Ascending aorta (tissue), 2 donors: ENCODE measurements at regions not wholly inside any gene's neighbourhood (a gene's known extent, or its start where the extent isn't known, plus 50 kb on each side); places are given as distances from the start of the nearest gene placed in this dataset.

ENCODE experiments used
- DNase-seq, 2 donors: peaks; one replicate each; pipeline ENCODE4 v3.0.0-alpha.2; 2019; ENCODE audit warnings: low spot score in 2 of 2
- H3K27ac ChIP-seq, 2 donors: fragments of 200-600 bp; sonication (generic); one replicate each; pipeline ENCODE4 v1.5.1; 2016 to 2017; ENCODE audit warnings: mild to moderate bottlenecking in 1 of 2
- H3K27me3 ChIP-seq: fragments of 200-600 bp; sonication (generic); one replicate; pipeline ENCODE4 v1.5.1; 2017
- H3K36me3 ChIP-seq, 2 donors: fragments of 200-600 bp; sonication (generic); one replicate each; pipeline ENCODE4 v1.5.1; 2016
- H3K4me1 ChIP-seq, 2 donors: fragments of 200-600 bp; sonication (generic); one replicate each; pipeline ENCODE4 v1.5.1; 2016 to 2017; ENCODE audit warnings: mild to moderate bottlenecking in 1 of 2
- H3K4me3 ChIP-seq, 2 donors: fragments of 200-600 bp; sonication (generic); one replicate each; pipeline ENCODE4 v1.5.1; 2016 to 2017; ENCODE audit warnings: mild to moderate bottlenecking in 1 of 2
- H3K9me3 ChIP-seq, 2 donors: fragments of 200-600 bp; sonication (generic); one replicate each; pipeline ENCODE4 v1.5.1; 2016
- intact Hi-C: fragments of 100-400 bp; cut with DNase I; formaldehyde crosslinking; loops from one replicate; pipeline ENCODE4 v1.15.1; 2023
- TF ChIP-seq, protein P1 (sequence below), 3 experiments: fragments of 200-600 bp in 2 of 3; fragments of 450-650 bp in 1 of 3; sonication (generic) in 2 of 3; IDR thresholded peaks; one replicate each; pipeline ENCODE4 v1.5.1; 2016 to 2019; ENCODE audit warnings: antibody characterized with exemption in 3 of 3, mild to moderate bottlenecking in 1 of 3, moderate library complexity in 1 of 3

- no peak overlapping the region for H3K27ac ChIP-seq
- H3K4me3 ChIP-seq: no peak overlapping the region
- intact Hi-C loops: no loop called here
- H3K9me3 ChIP-seq: no peaks in the 10 kb centered on the region
- H3K27me3 ChIP-seq: no peaks in the 10 kb centered on the region
- no peaks in the 10 kb centered on the region for H3K36me3 ChIP-seq
- TF ChIP-seq, protein P1, sequence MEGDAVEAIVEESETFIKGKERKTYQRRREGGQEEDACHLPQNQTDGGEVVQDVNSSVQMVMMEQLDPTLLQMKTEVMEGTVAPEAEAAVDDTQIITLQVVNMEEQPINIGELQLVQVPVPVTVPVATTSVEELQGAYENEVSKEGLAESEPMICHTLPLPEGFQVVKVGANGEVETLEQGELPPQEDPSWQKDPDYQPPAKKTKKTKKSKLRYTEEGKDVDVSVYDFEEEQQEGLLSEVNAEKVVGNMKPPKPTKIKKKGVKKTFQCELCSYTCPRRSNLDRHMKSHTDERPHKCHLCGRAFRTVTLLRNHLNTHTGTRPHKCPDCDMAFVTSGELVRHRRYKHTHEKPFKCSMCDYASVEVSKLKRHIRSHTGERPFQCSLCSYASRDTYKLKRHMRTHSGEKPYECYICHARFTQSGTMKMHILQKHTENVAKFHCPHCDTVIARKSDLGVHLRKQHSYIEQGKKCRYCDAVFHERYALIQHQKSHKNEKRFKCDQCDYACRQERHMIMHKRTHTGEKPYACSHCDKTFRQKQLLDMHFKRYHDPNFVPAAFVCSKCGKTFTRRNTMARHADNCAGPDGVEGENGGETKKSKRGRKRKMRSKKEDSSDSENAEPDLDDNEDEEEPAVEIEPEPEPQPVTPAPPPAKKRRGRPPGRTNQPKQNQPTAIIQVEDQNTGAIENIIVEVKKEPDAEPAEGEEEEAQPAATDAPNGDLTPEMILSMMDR (IDR thresholded peaks at IDR 0.05): no peak
- H3K4me1 ChIP-seq: no peaks in the 10 kb centered on the region
- DNase-seq: no peak
Measured at GRCh38 chr1:83625646-83626045, 373.3 kb downstream of the TTLL7 start.

DNA sequence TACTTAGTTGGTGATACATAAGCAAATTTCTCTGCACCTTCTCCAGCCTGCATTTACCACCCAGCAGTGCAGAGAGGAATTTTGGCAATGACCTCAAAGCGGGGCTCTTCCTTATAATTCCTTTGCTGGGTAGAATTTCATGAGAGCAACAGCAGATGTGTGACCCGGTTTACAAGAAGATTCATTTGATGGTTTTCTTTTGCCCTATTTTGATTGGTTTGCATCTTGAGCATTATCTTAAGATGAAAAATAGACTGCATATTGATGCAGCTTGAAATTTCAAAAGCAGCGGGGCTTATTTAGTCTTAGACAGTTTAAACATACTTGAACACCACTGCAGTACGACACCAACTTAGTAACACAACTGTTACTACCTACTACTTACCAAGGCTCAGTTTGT lies 378.9 kb downstream of the TTLL7 start:
- Histone ChIP-seq H3K4me3 (no peak overlapping the region), H3K9me3 (no peaks in the 10 kb centered on the region), H3K4me1 (no peaks in the 10 kb centered on the region), H3K27ac (no peak overlapping the region), H3K36me3 (no peaks in the 10 kb centered on the region), H3K27me3 (no peaks in the 10 kb centered on the region)
- intact Hi-C loops: no loop called here
- no peak for DNase-seq
- TF ChIP-seq, protein P1 (IDR thresholded peaks at IDR 0.05): no peak

GRCh38 chr1:83619170-83619896 lies 379.6 kb downstream of the TTLL7 start:
- no peaks in the 10 kb centered on the region for H3K27me3 ChIP-seq
- no peak overlapping the region for H3K4me3 ChIP-seq
- no peaks in the 10 kb centered on the region for H3K36me3 ChIP-seq
- no peaks in the 10 kb centered on the region for H3K9me3 ChIP-seq
- intact Hi-C loops: no loop called here
- no peak for DNase-seq
- H3K27ac ChIP-seq: no peak overlapping the region
- TF ChIP-seq, protein P1 (IDR thresholded peaks at IDR 0.05): no peak
- H3K4me1 ChIP-seq: no peaks in the 10 kb centered on the region

GRCh38 chr1:83617883-83618282 lies 381.0 kb downstream of the TTLL7 start:
- Histone ChIP-seq H3K27ac (no peak overlapping the region), H3K4me1 (no peaks in the 10 kb centered on the region), H3K9me3 (no peaks in the 10 kb centered on the region), H3K4me3 (no peak overlapping the region), H3K36me3 (no peaks in the 10 kb centered on the region), H3K27me3 (no peaks in the 10 kb centered on the region)
- TF ChIP-seq, protein P1 (IDR thresholded peaks at IDR 0.05): no peak
- intact Hi-C loops: no loop called here
- DNase-seq: no peak

DNA sequence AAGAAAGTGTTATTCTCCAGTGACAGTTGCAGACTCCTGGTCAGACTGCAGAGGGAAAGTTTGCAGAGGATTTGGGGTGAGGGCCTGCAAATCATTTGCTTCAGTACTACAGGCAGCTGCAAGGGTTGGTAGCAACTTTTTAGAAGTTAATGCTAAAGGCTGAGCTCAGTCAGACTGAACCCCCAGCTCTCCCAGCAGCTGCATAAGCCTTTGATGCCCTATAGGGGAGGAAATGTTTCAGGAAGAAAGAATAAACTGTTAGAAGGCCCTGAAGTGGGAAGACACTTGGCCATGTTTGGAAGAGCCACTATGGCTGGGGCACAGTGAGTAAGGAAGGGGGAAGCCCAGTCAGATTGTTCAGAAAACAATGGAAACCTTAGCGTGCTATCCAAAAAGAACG lies 383.6 kb downstream of the TTLL7 start:
- intact Hi-C loops: no loop called here
- no peaks in the 10 kb centered on the region for H3K36me3 ChIP-seq
- no peak for DNase-seq
- no peaks in the 10 kb centered on the region for H3K4me1 ChIP-seq
- TF ChIP-seq, protein P1 (IDR thresholded peaks at IDR 0.05): no peak
- H3K27me3 ChIP-seq: no peaks in the 10 kb centered on the region
- no peak overlapping the region for H3K27ac ChIP-seq
- no peak overlapping the region for H3K4me3 ChIP-seq
- H3K9me3 ChIP-seq: no peaks in the 10 kb centered on the region
